NB4 (cell line): ENCODE measurements at regions not wholly inside any gene's neighbourhood (a gene's known extent, or its start where the extent isn't known, plus 50 kb on each side); places are given as distances from the start of the nearest gene placed in this dataset.

Experiments
- CTCF ChIP-seq: IDR thresholded peaks from one replicate; pipeline ENCODE4 v1.5.1; 2012; ENCODE audit warnings: low read depth, low read length
- POLR2A ChIP-seq: IDR thresholded peaks from 2 replicates; pipeline ENCODE4 v1.6.1; 2011; ENCODE audit warnings: mild to moderate bottlenecking; ENCODE audit not compliant: insufficient read length; ENCODE audit errors: extremely low read depth

GRCh38 chr1:4431491-4431890 is 222.9 kb upstream of the AJAP1 start:
- no peak for TF ChIP-seq CTCF
- no peak for TF ChIP-seq POLR2A
